ENCODE measurements at regions not wholly inside any gene's neighbourhood (a gene's known extent, or its start where the extent isn't known, plus 50 kb on each side); places are given as distances from the start of the nearest gene placed in this dataset.
"Not testable (repeated sequence)": the region's sequence is repeated elsewhere in the genome, so short reads cannot be mapped to it uniquely, and the experiment has no call there.

DNA sequence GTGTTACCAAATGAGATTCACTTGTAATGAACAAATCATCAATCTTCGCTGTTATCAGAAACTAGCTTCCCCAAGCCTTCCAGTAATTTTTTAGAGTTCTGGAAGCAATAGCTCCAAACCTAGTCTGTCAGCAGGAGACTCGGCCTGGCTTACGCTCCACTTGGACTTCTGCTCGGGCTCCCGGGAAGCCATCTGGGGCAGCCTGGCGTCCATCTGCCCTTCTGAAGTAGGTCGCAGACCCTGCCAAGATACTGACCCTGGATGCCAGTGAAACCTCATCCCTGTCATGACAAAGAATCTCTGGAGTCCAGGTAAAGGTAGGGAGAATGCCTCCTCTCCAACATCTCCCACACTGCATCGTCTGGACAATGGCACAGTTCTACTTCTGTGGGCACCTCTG lies 493.8 kb upstream of the ZFP42 start:
- TF ChIP-seq, protein P1, sequence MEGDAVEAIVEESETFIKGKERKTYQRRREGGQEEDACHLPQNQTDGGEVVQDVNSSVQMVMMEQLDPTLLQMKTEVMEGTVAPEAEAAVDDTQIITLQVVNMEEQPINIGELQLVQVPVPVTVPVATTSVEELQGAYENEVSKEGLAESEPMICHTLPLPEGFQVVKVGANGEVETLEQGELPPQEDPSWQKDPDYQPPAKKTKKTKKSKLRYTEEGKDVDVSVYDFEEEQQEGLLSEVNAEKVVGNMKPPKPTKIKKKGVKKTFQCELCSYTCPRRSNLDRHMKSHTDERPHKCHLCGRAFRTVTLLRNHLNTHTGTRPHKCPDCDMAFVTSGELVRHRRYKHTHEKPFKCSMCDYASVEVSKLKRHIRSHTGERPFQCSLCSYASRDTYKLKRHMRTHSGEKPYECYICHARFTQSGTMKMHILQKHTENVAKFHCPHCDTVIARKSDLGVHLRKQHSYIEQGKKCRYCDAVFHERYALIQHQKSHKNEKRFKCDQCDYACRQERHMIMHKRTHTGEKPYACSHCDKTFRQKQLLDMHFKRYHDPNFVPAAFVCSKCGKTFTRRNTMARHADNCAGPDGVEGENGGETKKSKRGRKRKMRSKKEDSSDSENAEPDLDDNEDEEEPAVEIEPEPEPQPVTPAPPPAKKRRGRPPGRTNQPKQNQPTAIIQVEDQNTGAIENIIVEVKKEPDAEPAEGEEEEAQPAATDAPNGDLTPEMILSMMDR (IDR thresholded peaks at IDR 0.05) = no peak
- Histone ChIP-seq H3K4me3 (no peak overlapping the region), H3K9me3 (no peaks in the 10 kb centered on the region), H3K36me3 (ENCODE audit: insufficient read depth in 1 of 2, low read depth in 1 of 2) (no peaks in the 10 kb centered on the region), H3K4me1 (no peaks in the 10 kb centered on the region), H3K27ac (no peak overlapping the region), H3K27me3 (ENCODE audit: insufficient read depth in 3 of 3, low read length in 2 of 3) (no peaks in the 10 kb centered on the region)
- intact Hi-C loops (cut with DNase I) = no loop called here
- ATAC-seq = no peak
- 31 to 59% (median 35%) methylated on average over 8 of the region's 8 CpGs for WGBS, 3 donors
- DNase-seq = no peak

- 88 to 92% (median 89%) methylated on average over 46 to 55 of the region's 55 CpGs for WGBS, 3 donors
- no peak for DNase-seq
- Histone ChIP-seq H3K27me3 (ENCODE audit: insufficient read depth in 3 of 3, low read length in 2 of 3) (no peaks in the 10 kb centered on the region), H3K36me3 (ENCODE audit: insufficient read depth in 1 of 2, low read depth in 1 of 2) (no peaks in the 10 kb centered on the region), H3K4me3 (no peak overlapping the region), H3K4me1 (no peaks in the 10 kb centered on the region), H3K27ac (no peak overlapping the region), H3K9me3 (no peaks in the 10 kb centered on the region)
- TF ChIP-seq, protein P1 (IDR thresholded peaks at IDR 0.05) = no peak
- no peak for ATAC-seq
- intact Hi-C loops (cut with DNase I) = no loop called here
These were observed 490.4 kb upstream of the ZFP42 start for GRCh38 chr4:187504974-187505797.

DNA sequence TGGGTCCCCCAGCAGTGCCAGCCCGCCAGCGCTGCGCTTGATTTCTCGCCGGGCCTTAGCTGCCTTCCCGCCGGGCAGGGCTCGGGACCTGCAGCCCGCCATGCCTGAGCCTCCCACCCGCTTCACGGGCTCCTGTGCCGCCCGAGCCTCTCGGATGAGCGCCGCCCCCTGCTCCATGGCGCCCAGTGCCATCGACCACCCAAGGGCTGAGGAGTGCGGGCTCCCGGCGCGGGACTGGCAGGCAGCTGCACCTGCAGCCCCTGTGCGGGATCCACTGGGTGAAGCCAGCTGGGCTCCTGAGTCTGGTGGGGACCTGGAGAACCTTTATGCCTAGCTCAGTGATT lies 489.8 kb upstream of the ZFP42 start:
- intact Hi-C loops (cut with DNase I); H3K4me3 ChIP-seq; DNase-seq; H3K4me1 ChIP-seq; ATAC-seq; H3K27ac ChIP-seq; H3K36me3 ChIP-seq (ENCODE audit: insufficient read depth in 1 of 2, low read depth in 1 of 2); H3K27me3 ChIP-seq (ENCODE audit: insufficient read depth in 3 of 3, low read length in 2 of 3); H3K9me3 ChIP-seq: not testable (repeated sequence)
- 93 to 98% (median 97%) methylated on average over 13 to 23 of the region's 23 CpGs for WGBS, 3 donors

GRCh38 chr4:187516224-187516623 lies 479.3 kb upstream of the ZFP42 start:
- Histone ChIP-seq H3K27me3 (ENCODE audit: insufficient read depth in 3 of 3, low read length in 2 of 3) (no peaks in the 10 kb centered on the region), H3K4me3 (no peak overlapping the region), H3K9me3 (no peaks in the 10 kb centered on the region), H3K36me3 (ENCODE audit: insufficient read depth in 1 of 2, low read depth in 1 of 2) (no peaks in the 10 kb centered on the region), H3K4me1 (no peaks in the 10 kb centered on the region), H3K27ac (no peak overlapping the region)
- intact Hi-C loops (cut with DNase I) = no loop called here
- ATAC-seq = no peak
- no peak for DNase-seq
- TF ChIP-seq, protein P1 (IDR thresholded peaks at IDR 0.05) = no peak
- WGBS, 3 donors = 97 to 100% (median 97%) methylated on average over 1 of the region's 1 CpG

- H3K36me3 ChIP-seq (ENCODE audit: insufficient read depth in 1 of 2, low read depth in 1 of 2) = no peaks in the 10 kb centered on the region
- intact Hi-C loops (cut with DNase I) = no loop called here
- ATAC-seq (no peak), DNase-seq (no peak)
- TF ChIP-seq, protein P1 (IDR thresholded peaks at IDR 0.05) = no peak
- H3K4me1 ChIP-seq = no peaks in the 10 kb centered on the region
- H3K9me3 ChIP-seq = no peaks in the 10 kb centered on the region
- WGBS, 3 donors = 30 to 46% (median 32%) methylated on average over 6 of the region's 6 CpGs
- no peak overlapping the region for H3K4me3 ChIP-seq
- no peaks in the 10 kb centered on the region for H3K27me3 ChIP-seq (ENCODE audit: insufficient read depth in 3 of 3, low read length in 2 of 3)
- no peak overlapping the region for H3K27ac ChIP-seq
These were observed 453.9 kb upstream of the ZFP42 start for GRCh38 chr4:187541666-187542065.

Measured in psoas muscle (tissue), 7 donors.